ENCODE measurements at regions not wholly inside any gene's neighbourhood (a gene's known extent, or its start where the extent isn't known, plus 50 kb on each side); places are given as distances from the start of the nearest gene placed in this dataset.

- no peak overlapping the region for H3K4ac ChIP-seq (ENCODE audit: low read depth, low read length)
- no peaks in the 10 kb centered on the region for H3K4me1 Mint-ChIP-seq
- no peak overlapping the region for H3K9ac ChIP-seq (ENCODE audit: extremely low read depth, insufficient read length, low read length)
- no peak overlapping the region for H4K5ac ChIP-seq (ENCODE audit: insufficient read length, low read depth, low read length)
- H3K18ac ChIP-seq (ENCODE audit: insufficient read length, low read depth, low read length), result no peak overlapping the region
- no peak overlapping the region for H2AFZ ChIP-seq (ENCODE audit: low read length)
- H4K91ac ChIP-seq (ENCODE audit: insufficient read length, low read depth, low read length), result no peak overlapping the region
- H4K20me1 ChIP-seq (ENCODE audit: control insufficient read depth, insufficient read depth, insufficient read length), result no peaks in the 10 kb centered on the region
- no peak for DNase-seq
- peaks cover 0 to 8% (median under 1%) of the 10 kb centered on the region in 3 experiments; a peak in 3 of 7 replicates for H3K36me3 Mint-ChIP-seq (ENCODE audit: insufficient read depth in 1 of 3, low read depth in 3 of 3)
- H2BK15ac ChIP-seq (ENCODE audit: low read depth, low read length), result no peak overlapping the region
- H3K4me2 ChIP-seq (ENCODE audit: insufficient read depth, insufficient read length, low read length), result no peak overlapping the region
- H3K27ac ChIP-seq (ENCODE audit: insufficient read length, low read depth, low read length), result no peak overlapping the region
- no peaks in the 10 kb centered on the region; the same call in 1 of the 2 replicates for H3K27me3 Mint-ChIP-seq (ENCODE audit: low read depth)
- H3K79me2 ChIP-seq (ENCODE audit: insufficient read depth, low read length), result no peaks in the 10 kb centered on the region
- H2BK5ac ChIP-seq (ENCODE audit: insufficient read length, low read length), result no peak overlapping the region
- H3K23me2 ChIP-seq (ENCODE audit: insufficient read length, low read depth, low read length, poor library complexity, severe bottlenecking), result no peaks in the 10 kb centered on the region
- H2AK5ac ChIP-seq (ENCODE audit: insufficient read length, low read length), result no peak overlapping the region
- no peak overlapping the region for H4K8ac ChIP-seq (replicated peaks; ENCODE audit: insufficient read length, low read depth, low read length)
- H3K9me3 Mint-ChIP-seq, result peaks cover 11 to 18% of the 10 kb centered on the region in 2 experiments
- H3T11ph ChIP-seq (ENCODE audit: low read length), result no peak overlapping the region
- no peak overlapping the region for H3K56ac ChIP-seq (ENCODE audit: insufficient read length, low read depth, low read length)
- no peak overlapping the region for H3K23ac ChIP-seq (ENCODE audit: insufficient read length, low read depth, low read length)
- no peak overlapping the region for H3K14ac ChIP-seq (ENCODE audit: insufficient read depth, low read length)
- no peak overlapping the region for H2BK12ac ChIP-seq (ENCODE audit: insufficient read length, low read depth, low read length)
- no peaks in the 10 kb centered on the region for H3K4me1 ChIP-seq (ENCODE audit: insufficient read depth, low read length)
- no CpG with 5 or more reads among the region's 1 CpG for WGBS (ENCODE audit: extremely low coverage, insufficient read length, low lambda C conversion rate)
- no peak overlapping the region for H3K27ac Mint-ChIP-seq
- H3K27me3 ChIP-seq (ENCODE audit: insufficient read depth, low read length), result no peaks in the 10 kb centered on the region
- H3K9me3 ChIP-seq (ENCODE audit: control insufficient read depth, low read depth, low read length), result no peaks in the 10 kb centered on the region
- no peak overlapping the region for H2BK120ac ChIP-seq (ENCODE audit: low read depth, low read length, poor library complexity, severe bottlenecking)
- no peak overlapping the region for H2BK20ac ChIP-seq (ENCODE audit: low read depth, low read length, poor library complexity, severe bottlenecking)
- no peak overlapping the region for H3K4me3 Mint-ChIP-seq
- no peaks in the 10 kb centered on the region for H3K79me1 ChIP-seq (ENCODE audit: insufficient read depth, low read depth, low read length, poor library complexity, severe bottlenecking)
- TF ChIP-seq, protein P1, sequence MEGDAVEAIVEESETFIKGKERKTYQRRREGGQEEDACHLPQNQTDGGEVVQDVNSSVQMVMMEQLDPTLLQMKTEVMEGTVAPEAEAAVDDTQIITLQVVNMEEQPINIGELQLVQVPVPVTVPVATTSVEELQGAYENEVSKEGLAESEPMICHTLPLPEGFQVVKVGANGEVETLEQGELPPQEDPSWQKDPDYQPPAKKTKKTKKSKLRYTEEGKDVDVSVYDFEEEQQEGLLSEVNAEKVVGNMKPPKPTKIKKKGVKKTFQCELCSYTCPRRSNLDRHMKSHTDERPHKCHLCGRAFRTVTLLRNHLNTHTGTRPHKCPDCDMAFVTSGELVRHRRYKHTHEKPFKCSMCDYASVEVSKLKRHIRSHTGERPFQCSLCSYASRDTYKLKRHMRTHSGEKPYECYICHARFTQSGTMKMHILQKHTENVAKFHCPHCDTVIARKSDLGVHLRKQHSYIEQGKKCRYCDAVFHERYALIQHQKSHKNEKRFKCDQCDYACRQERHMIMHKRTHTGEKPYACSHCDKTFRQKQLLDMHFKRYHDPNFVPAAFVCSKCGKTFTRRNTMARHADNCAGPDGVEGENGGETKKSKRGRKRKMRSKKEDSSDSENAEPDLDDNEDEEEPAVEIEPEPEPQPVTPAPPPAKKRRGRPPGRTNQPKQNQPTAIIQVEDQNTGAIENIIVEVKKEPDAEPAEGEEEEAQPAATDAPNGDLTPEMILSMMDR (conservative IDR thresholded peaks at IDR 0.05), result no peak
Measured at GRCh38 chr21:38929652-38930051, 123.9 kb downstream of the ETS2 start.
